ENCODE measurements at regions not wholly inside any gene's neighbourhood (a gene's known extent, or its start where the extent isn't known, plus 50 kb on each side); places are given as distances from the start of the nearest gene placed in this dataset.
A peak's percentile ranks its signal among the peaks of the same experiment; 100 is the strongest.

DNA sequence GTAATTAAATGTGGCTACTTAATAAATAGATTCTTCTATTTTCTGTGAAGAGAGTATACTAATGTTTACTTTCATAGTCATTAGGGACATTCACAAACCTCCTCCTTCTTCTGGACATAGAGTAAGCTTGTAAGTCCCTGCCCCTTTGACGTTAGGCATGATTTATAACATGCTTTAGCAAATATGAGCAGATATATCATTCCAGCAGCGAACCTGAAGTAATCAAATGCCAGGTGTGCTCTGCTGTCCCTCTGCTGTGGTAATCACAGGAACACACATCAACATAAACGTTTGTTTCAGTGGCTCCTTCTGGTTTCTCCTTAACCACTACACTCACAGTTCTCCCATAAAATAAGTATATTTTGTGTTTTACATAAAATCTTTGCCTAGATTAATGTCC is 961.8 kb downstream of the FLRT2 start:
- intact Hi-C loops (cut with micrococcal nuclease; ENCODE audit: unreplicated experiment) = no loop called here
- CTCF ChIA-PET = no interaction called here
- POLR2A ChIA-PET (ENCODE audit: low non-redundant PET) = no interaction called here
- H3K4me3 ChIP-seq (ENCODE audit: low read depth, low read length, poor library complexity, severe bottlenecking) = no peak overlapping the region
- TF ChIP-seq CTCF (conservative IDR thresholded peaks at IDR 0.05; ENCODE audit: low read depth, low read length) (no peak), EZH2 (IDR thresholded peaks at IDR 0.05; ENCODE audit: borderline replicate concordance, low read depth, low read length, poor library complexity, severe bottlenecking) (no peak)
- no peaks in the 10 kb centered on the region for H3K4me1 ChIP-seq (ENCODE audit: insufficient read depth, low read length, poor library complexity, severe bottlenecking)
- no peak for DNase-seq (ENCODE audit: low spot score)
- no peaks in the 10 kb centered on the region for H3K36me3 ChIP-seq (ENCODE audit: insufficient read depth, low read length, poor library complexity, severe bottlenecking)
- peaks cover 10% of the 10 kb centered on the region for H3K9me3 ChIP-seq (ENCODE audit: low read depth, low read length, poor library complexity, severe bottlenecking)
- BruUV-seq (replicated peaks) = no TSS peak
- H3K27me3 ChIP-seq (replicated peaks; ENCODE audit: insufficient read depth, low read depth, low read length, poor library complexity) = no peaks in the 10 kb centered on the region
- no peak overlapping the region for H3K27ac ChIP-seq (ENCODE audit: low read depth, low read length, poor library complexity, severe bottlenecking)

DNA sequence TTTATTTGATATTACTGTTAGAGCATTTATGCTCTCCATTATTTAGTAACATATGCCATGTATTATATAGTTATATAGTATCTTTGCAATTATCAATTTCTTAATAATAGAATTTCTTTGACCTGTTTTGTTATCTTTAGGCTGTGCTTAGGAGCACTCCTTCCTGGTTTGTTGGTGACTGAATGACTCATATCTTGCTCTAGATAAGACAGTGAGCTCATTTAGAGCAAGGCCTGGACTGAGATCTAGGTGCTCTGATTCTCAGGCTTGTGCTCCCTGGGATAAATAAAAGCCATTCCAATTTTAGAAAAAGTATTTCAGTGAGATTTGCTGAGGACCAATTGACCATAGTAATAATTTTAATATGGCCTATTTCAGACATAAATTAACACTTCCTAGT is 951.2 kb downstream of the FLRT2 start:
- DNase-seq (ENCODE audit: low spot score) = no peak
- ChIA-PET POLR2A (ENCODE audit: low non-redundant PET) (no interaction called here), CTCF (no interaction called here)
- Histone ChIP-seq H3K9me3 (ENCODE audit: low read depth, low read length, poor library complexity, severe bottlenecking) (no peaks in the 10 kb centered on the region), H3K4me1 (ENCODE audit: insufficient read depth, low read length, poor library complexity, severe bottlenecking) (no peaks in the 10 kb centered on the region), H3K4me3 (ENCODE audit: low read depth, low read length, poor library complexity, severe bottlenecking) (no peak overlapping the region), H3K36me3 (ENCODE audit: insufficient read depth, low read length, poor library complexity, severe bottlenecking) (no peaks in the 10 kb centered on the region), H3K27ac (ENCODE audit: low read depth, low read length, poor library complexity, severe bottlenecking) (no peak overlapping the region), H3K27me3 (replicated peaks; ENCODE audit: insufficient read depth, low read depth, low read length, poor library complexity) (no peaks in the 10 kb centered on the region)
- BruUV-seq (replicated peaks) = no TSS peak
- no peak for TF ChIP-seq CTCF (conservative IDR thresholded peaks at IDR 0.05; ENCODE audit: low read depth, low read length)
- no peak for TF ChIP-seq EZH2 (IDR thresholded peaks at IDR 0.05; ENCODE audit: borderline replicate concordance, low read depth, low read length, poor library complexity, severe bottlenecking)
- intact Hi-C loops (cut with micrococcal nuclease; ENCODE audit: unreplicated experiment) = no loop called here

- BruUV-seq (replicated peaks) = no TSS peak
Measured at GRCh38 chr14:86464341-86464740, 934.4 kb downstream of the FLRT2 start.

More at GRCh38 chr14:86464341-86464740, 934.4 kb downstream of the FLRT2 start:
- intact Hi-C loops (cut with micrococcal nuclease; ENCODE audit: unreplicated experiment) = loop anchor here (2.0 to 5.0 kb wide), 2 partner anchors 48 to 188 kb away; no protein-coding TSS in a partner anchor
- Histone ChIP-seq H3K27ac (ENCODE audit: low read depth, low read length, poor library complexity, severe bottlenecking) (peak overlapping the region; percentile 71), H3K27me3 (replicated peaks; ENCODE audit: insufficient read depth, low read depth, low read length, poor library complexity) (no peaks in the 10 kb centered on the region), H3K4me1 (ENCODE audit: insufficient read depth, low read length, poor library complexity, severe bottlenecking) (peaks cover 10% of the 10 kb centered on the region), H3K36me3 (ENCODE audit: insufficient read depth, low read length, poor library complexity, severe bottlenecking) (no peaks in the 10 kb centered on the region), H3K9me3 (ENCODE audit: low read depth, low read length, poor library complexity, severe bottlenecking) (peaks cover 11% of the 10 kb centered on the region), H3K4me3 (ENCODE audit: low read depth, low read length, poor library complexity, severe bottlenecking) (no peak overlapping the region)
- ChIA-PET POLR2A (ENCODE audit: low non-redundant PET) (no interaction called here), CTCF (no interaction called here)
- no peak for TF ChIP-seq EZH2 (IDR thresholded peaks at IDR 0.05; ENCODE audit: borderline replicate concordance, low read depth, low read length, poor library complexity, severe bottlenecking)
- no peak for TF ChIP-seq CTCF (conservative IDR thresholded peaks at IDR 0.05; ENCODE audit: low read depth, low read length)
- no peak for DNase-seq (ENCODE audit: low spot score)
